Stomach smooth muscle (tissue), 2 donors: ENCODE measurements at regions not wholly inside any gene's neighbourhood (a gene's known extent, or its start where the extent isn't known, plus 50 kb on each side); places are given as distances from the start of the nearest gene placed in this dataset.

Experiments
- H3K27ac ChIP-seq: one replicate; pipeline ENCODE4 v1.7.0; 2013; ENCODE audit warnings: mild to moderate bottlenecking, low read length, inconsistent platforms
- H3K27me3 ChIP-seq, 2 donors: one replicate each; pipeline ENCODE4 v1.7.0; 2013; ENCODE audit warnings: low read length in 2 of 2; ENCODE audit not compliant: insufficient read depth in 2 of 2, control insufficient read depth in 1 of 2
- H3K36me3 ChIP-seq, 2 donors: one replicate each; pipeline ENCODE4 v1.7.0; 2013; ENCODE audit warnings: low read length in 2 of 2; ENCODE audit not compliant: control insufficient read depth in 2 of 2, insufficient read depth in 2 of 2
- H3K4me1 ChIP-seq: one replicate; pipeline ENCODE4 v1.7.0; 2013; ENCODE audit warnings: low read length; ENCODE audit not compliant: control insufficient read depth, insufficient read depth
- H3K4me3 ChIP-seq, 2 donors: one replicate each; pipeline ENCODE4 v1.7.0; 2013; ENCODE audit warnings: low read length in 2 of 2
- H3K9ac ChIP-seq, 2 donors: one replicate each; pipeline ENCODE4 v1.7.0; 2013; ENCODE audit warnings: low read length in 2 of 2, mild to moderate bottlenecking in 1 of 2
- H3K9me3 ChIP-seq, 2 donors: one replicate each; pipeline ENCODE4 v1.7.0; 2013; ENCODE audit warnings: low read length in 2 of 2; ENCODE audit not compliant: control insufficient read depth in 2 of 2
- donor health status: healthy.
- donor health status: Pancreatic carcinoma.

DNA sequence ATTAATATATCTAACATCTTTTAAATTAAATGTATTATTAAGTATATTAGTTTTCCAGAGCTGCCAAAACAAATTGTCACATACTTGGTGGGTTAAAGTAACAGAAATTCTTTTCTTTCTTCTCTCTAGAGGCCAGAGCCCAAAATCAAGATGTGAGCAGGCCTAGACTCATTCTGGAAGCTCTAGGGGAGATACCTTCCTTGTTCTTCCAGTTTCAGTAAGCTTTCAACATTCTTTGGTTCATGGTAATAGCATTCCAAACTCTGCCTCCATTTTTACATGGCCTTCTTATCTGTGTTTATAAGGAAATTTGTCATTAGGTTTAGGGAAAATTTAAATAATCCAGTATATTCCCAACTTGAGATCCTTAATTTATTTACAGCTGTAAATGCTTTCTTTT is 1054.6 kb upstream of the GBE1 start:
- Histone ChIP-seq H3K27ac (no peak overlapping the region), H3K4me3 (no peak overlapping the region), H3K36me3 (no peaks in the 10 kb centered on the region), H3K4me1 (no peaks in the 10 kb centered on the region), H3K27me3 (no peaks in the 10 kb centered on the region), H3K9ac (no peak overlapping the region), H3K9me3 (peaks cover 0 to 3% of the 10 kb centered on the region in 2 donors)

DNA sequence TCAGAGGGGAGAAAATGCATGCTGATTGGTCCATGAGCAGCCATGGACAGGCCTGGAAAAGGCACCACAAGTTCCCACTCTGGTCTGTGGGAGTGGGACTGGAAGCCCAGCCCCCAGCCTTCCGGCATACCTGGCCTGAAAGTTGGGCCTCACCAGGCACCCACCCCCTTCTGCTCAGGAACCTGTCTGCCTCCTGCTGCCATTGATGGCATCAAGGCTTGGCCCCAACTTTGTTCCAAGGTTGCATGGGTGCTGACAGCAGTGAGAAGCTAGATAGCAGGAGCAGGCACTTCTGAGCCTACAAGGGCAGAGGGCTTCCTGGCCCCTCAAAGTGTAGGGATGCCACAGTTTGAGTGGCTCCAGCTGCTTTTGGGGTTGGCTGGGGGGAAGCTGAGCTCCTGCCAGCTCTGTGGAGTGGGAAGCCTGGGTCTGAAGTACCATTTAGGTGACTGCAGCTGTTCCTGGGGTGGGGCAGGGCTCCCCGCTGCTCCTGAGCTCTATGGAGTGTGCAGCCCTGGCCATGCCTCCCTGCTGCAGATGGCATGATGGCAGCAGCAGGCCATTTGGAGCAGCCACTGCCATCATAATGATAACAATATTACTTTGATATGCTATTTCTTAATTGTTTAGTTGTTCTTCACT is 1054.1 kb upstream of the GBE1 start:
- no peak overlapping the region for H3K9ac ChIP-seq
- H3K27ac ChIP-seq = no peak overlapping the region
- peaks cover 0 to 3% of the 10 kb centered on the region in 2 donors for H3K9me3 ChIP-seq
- H3K4me1 ChIP-seq = no peaks in the 10 kb centered on the region
- no peaks in the 10 kb centered on the region for H3K27me3 ChIP-seq
- H3K36me3 ChIP-seq = no peaks in the 10 kb centered on the region
- no peak overlapping the region for H3K4me3 ChIP-seq

DNA sequence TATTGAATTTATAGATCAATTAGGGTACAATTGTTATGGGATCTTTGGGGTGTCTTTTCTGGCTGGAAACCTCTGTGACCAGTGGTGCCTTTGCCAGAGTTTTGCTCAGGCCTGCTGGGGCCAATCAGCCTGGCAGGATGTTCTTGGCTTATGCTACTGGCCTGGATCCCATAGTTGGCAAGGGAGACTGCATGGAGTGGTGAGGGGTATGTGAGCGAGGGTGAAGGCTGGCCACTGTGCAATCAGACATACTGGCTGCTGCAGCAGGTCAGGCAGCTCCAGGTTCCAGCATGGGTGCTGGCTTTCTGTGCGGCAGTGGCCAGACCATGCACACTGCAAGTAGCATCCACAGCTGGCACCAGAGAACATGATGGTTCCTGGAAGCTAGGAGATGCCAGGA is 1053.2 kb upstream of the GBE1 start:
- no peaks in the 10 kb centered on the region for H3K4me1 ChIP-seq
- no peak overlapping the region for H3K9ac ChIP-seq
- H3K4me3 ChIP-seq = no peak overlapping the region
- no peak overlapping the region for H3K27ac ChIP-seq
- no peaks in the 10 kb centered on the region for H3K36me3 ChIP-seq
- peaks cover 0 to 3% of the 10 kb centered on the region in 2 donors for H3K9me3 ChIP-seq
- no peaks in the 10 kb centered on the region for H3K27me3 ChIP-seq

DNA sequence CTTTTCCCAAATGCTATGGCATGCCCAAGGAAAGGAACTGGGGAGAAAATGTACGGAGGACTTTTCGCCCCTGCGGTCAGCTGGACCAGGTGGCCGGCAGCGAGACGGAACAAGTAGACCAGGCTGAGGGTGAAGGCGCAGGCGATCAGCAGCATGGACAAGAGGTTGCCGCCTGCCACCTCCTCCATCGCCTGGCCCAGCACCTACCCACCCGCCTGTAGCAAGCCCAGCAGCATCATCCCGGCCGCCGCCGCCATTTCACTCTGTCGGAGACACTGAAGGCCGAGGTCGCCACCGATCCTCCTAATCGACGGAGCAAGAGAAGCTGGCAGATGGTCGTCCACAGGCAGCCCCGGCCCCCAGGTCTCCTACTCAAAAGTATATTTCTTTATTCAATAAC is 1046.3 kb upstream of the GBE1 start:
- Histone ChIP-seq H3K27ac (no peak overlapping the region), H3K27me3 (no peaks in the 10 kb centered on the region), H3K9ac (no peak overlapping the region), H3K36me3 (no peaks in the 10 kb centered on the region), H3K4me1 (no peaks in the 10 kb centered on the region), H3K9me3 (peaks cover 0 to under 1% of the 10 kb centered on the region in 2 donors), H3K4me3 (no peak overlapping the region)

DNA sequence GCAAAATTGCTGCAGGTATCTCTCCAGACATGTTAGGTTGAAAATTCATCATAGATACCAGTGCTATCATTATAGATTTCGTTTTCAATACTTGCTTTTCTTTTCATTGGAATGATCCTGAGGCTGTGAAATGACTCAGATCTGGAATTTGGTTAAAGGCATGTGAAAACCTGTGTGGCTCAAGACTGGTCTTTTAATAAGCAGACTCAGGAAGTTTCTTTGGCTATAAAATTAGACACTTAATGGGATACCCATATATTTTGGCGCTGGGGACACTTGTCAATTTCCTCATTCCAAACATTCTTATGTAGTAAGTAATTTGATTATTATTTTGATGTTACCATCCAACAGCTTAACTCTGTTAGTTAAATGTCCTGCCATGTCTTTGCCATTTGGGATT is 1041.1 kb upstream of the GBE1 start:
- H3K27ac ChIP-seq = no peak overlapping the region
- no peaks in the 10 kb centered on the region for H3K4me1 ChIP-seq
- H3K9me3 ChIP-seq = no peaks in the 10 kb centered on the region

DNA sequence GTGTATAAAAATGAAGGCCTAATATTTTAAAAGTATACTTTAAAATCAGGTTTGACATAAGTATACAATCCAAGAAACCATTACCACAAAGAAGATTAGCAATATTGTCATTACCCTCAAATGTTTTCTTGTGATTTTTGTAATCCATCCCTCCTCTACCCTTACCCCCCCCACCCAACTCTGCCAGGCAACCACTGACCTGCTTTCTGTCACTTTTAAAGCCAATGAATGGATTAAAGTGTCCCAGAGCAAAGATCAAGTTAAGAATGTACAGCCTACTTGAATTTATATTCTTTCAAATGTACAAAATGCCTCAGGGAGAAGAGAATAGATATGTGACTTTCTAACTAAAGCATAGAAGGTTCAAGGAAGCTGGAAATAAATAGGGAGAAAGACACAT is 1038.8 kb upstream of the GBE1 start:
- no peaks in the 10 kb centered on the region for H3K9me3 ChIP-seq
- no peak overlapping the region for H3K27ac ChIP-seq
- H3K27me3 ChIP-seq = no peaks in the 10 kb centered on the region
- no peaks in the 10 kb centered on the region for H3K36me3 ChIP-seq
- no peaks in the 10 kb centered on the region for H3K4me1 ChIP-seq
- H3K9ac ChIP-seq = no peak overlapping the region
- no peak overlapping the region for H3K4me3 ChIP-seq

More for the DNA sequence above, 1041.1 kb upstream of the GBE1 start:
- H3K9ac ChIP-seq = no peak overlapping the region
- no peaks in the 10 kb centered on the region for H3K36me3 ChIP-seq
- H3K27me3 ChIP-seq = no peaks in the 10 kb centered on the region
- no peak overlapping the region for H3K4me3 ChIP-seq

DNA sequence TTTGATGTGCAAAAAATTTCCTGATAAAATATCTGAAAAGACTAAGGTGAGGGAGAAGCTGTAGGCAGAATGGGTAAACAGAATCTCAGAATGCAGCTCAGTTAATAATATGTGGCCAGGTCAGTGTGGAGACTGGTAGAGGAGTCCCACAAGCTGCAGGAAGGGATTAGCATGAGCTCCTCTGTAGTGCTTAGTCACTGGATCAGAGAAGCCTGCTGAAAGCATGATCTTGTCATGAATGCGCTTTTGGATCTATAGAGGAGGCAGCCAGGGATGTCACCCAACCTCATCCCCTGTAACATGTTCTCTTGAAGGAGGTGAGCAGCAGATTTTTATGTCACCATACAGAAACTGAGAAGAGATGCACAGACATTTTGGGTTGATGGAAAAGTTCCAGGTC is 1035.3 kb upstream of the GBE1 start:
- Histone ChIP-seq H3K36me3 (no peaks in the 10 kb centered on the region), H3K4me1 (no peaks in the 10 kb centered on the region), H3K9me3 (no peaks in the 10 kb centered on the region), H3K9ac (no peak overlapping the region), H3K27me3 (no peaks in the 10 kb centered on the region), H3K4me3 (no peak overlapping the region), H3K27ac (no peak overlapping the region)

DNA sequence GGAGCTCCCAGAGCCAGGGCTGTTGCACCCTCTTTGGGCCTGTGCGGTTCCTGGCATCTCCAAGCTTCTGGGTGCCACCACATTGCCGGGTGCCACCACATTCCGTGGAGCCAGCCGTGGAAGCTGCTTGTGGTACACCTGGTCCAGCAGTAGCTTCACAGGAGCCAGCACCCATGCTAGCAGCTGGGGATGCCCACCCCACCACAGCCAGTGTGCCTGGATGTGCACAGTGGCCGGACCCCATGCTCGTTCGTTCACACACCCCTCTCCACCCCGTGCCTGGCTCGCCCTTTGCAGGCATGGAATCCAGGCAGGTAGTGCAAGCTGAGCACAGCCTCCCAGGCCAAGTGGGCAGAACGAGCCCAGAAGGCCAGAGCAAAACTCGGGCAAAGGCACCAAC is 1029.8 kb upstream of the GBE1 start:
- Histone ChIP-seq H3K4me1 (no peaks in the 10 kb centered on the region), H3K36me3 (no peaks in the 10 kb centered on the region), H3K27me3 (no peaks in the 10 kb centered on the region), H3K9ac (no peak overlapping the region), H3K4me3 (no peak overlapping the region), H3K9me3 (no peaks in the 10 kb centered on the region), H3K27ac (no peak overlapping the region)

DNA sequence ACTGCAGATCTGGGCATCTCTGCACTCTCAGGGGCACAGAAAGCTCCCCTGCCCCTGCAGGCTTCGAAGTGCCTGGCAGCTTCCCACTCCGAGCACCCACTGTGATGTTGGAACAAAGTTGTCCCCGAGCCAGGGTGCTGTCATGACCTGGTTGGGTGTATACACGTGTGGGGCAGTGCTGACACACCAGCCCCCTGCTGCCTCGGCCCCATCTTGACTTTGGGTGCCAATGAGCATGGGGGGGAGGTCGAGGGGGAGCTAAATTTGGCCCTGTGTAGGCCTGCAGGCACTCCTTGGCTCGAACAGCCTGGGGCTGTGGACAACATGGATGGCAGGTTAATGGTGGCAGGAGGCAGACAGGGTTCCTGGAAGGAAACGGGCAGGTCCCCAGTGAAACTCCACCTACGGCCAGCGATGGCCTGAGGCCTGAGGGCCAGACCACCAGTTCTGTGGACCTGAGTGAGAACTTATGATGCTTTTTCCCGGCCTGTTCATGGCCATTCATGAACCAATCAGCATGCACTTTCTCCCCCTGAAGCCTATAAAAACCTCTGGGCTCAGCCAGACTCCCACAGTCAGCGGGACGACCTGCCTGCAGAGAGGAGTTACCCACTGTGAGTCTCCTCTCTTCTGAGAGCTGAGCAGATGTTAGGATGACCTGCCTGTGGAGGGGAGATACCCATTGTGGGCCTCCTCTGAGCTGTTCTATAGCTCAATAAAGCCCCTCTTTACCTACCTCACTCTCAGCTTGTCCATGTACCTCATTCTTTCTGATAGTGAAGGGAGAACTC is 1029.1 kb upstream of the GBE1 start:
- Histone ChIP-seq H3K4me3 (no peak overlapping the region), H3K9ac (no peak overlapping the region), H3K27ac (no peak overlapping the region), H3K27me3 (no peaks in the 10 kb centered on the region), H3K9me3 (no peaks in the 10 kb centered on the region), H3K36me3 (no peaks in the 10 kb centered on the region), H3K4me1 (no peaks in the 10 kb centered on the region)

DNA sequence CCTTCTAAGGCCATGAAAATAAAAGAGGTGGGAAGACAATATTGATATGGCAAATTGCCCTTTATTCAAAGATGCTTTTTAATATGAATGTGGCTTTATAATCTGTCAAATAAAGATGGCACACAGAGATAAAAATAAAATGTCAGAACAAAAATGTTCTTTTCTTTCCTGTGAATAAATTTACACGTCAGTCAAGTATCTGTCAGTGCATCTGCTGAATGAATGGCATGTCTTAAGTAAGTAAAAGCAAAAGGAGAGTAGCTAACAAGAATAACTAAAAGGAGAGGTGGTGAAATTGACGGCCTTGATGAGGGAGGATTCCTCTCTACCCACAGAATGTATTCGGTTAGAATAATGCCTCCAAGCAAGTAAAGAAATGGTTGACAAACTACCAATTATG is 1021.7 kb upstream of the GBE1 start:
- no peaks in the 10 kb centered on the region for H3K27me3 ChIP-seq
- no peaks in the 10 kb centered on the region for H3K9me3 ChIP-seq
- H3K9ac ChIP-seq = no peak overlapping the region
- H3K36me3 ChIP-seq = no peaks in the 10 kb centered on the region
- H3K4me3 ChIP-seq = no peak overlapping the region
- H3K27ac ChIP-seq = no peak overlapping the region
- H3K4me1 ChIP-seq = no peaks in the 10 kb centered on the region

DNA sequence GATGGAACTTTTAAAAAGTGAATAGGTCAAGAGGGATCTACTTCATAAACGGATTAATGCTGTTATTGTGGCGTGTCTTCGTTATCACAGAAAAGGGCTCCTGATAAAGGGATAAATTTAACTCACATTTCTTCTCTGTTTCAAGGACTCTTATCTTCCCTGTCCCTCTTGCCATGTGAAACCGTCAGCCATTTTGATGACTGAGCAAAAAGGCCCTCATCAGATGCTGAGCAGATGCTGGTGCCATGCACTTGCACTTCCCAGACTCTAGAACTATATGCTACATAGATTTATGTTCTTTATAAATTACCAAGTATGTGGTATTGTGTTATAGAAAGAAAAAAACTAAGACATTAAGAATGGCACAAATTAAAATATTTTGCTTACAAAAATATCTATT is 1011.8 kb upstream of the GBE1 start:
- no peaks in the 10 kb centered on the region for H3K27me3 ChIP-seq
- no peaks in the 10 kb centered on the region for H3K36me3 ChIP-seq
- no peak overlapping the region for H3K27ac ChIP-seq
- no peak overlapping the region for H3K4me3 ChIP-seq
- no peaks in the 10 kb centered on the region for H3K9me3 ChIP-seq
- H3K9ac ChIP-seq = no peak overlapping the region
- H3K4me1 ChIP-seq = no peaks in the 10 kb centered on the region
